Smooth muscle cell (in vitro differentiated cells): ENCODE measurements at regions not wholly inside any gene's neighbourhood (a gene's known extent, or its start where the extent isn't known, plus 50 kb on each side); places are given as distances from the start of the nearest gene placed in this dataset.

Source experiments
- DNase-seq: peaks from one replicate; lab custom pipeline; 2025; ENCODE audit not compliant: unreplicated experiment; lab: John Stamatoyannopoulos, UW
- H2AFZ ChIP-seq: fragments of 200-600 bp; sonication (generic); 2 replicates; pipeline ENCODE4 v1.6.0; 2016; ENCODE audit warnings: antibody characterized with exemption, low read depth, mild to moderate bottlenecking
- H3F3A ChIP-seq: fragments of 200-600 bp; sonication (generic); 2 replicates; pipeline ENCODE4 v1.6.0; 2017; ENCODE audit warnings: antibody characterized with exemption, low read depth
- H3K27ac ChIP-seq: fragments of 200-600 bp; sonication (generic); 2 replicates; pipeline ENCODE4 v1.5.1; 2016; ENCODE audit warnings: low read depth, mild to moderate bottlenecking
- H3K27me3 ChIP-seq: fragments of 200-600 bp; sonication (generic); 2 replicates; pipeline ENCODE4 v1.6.1; 2016; ENCODE audit warnings: low read depth, mild to moderate bottlenecking
- H3K36me3 ChIP-seq: fragments of 200-600 bp; sonication (generic); 2 replicates; pipeline ENCODE4 v1.5.1; 2016; ENCODE audit warnings: low read depth
- H3K4me1 ChIP-seq: fragments of 200-600 bp; sonication (generic); 2 replicates; pipeline ENCODE4 v1.5.1; 2016; ENCODE audit warnings: low read depth
- H3K4me2 ChIP-seq: fragments of 200-600 bp; sonication (generic); 2 replicates; pipeline ENCODE4 v1.6.0; 2016; ENCODE audit warnings: mild to moderate bottlenecking
- H3K4me3 ChIP-seq: fragments of 200-600 bp; sonication (generic); 2 replicates; pipeline ENCODE4 v1.5.1; 2016; ENCODE audit warnings: mild to moderate bottlenecking
- H3K79me2 ChIP-seq: fragments of 200-600 bp; sonication (generic); 2 replicates; pipeline ENCODE4 v1.6.0; 2016; ENCODE audit warnings: low read depth, mild to moderate bottlenecking
- H3K9ac ChIP-seq: fragments of 200-600 bp; sonication (generic); 2 replicates; pipeline ENCODE4 v1.6.0; 2016; ENCODE audit warnings: low read depth
- H3K9me3 ChIP-seq: fragments of 200-600 bp; sonication (generic); replicated peaks from 2 replicates; pipeline ENCODE4 v1.5.1; 2016; ENCODE audit warnings: low read depth
- H4K20me1 ChIP-seq: fragments of 200-600 bp; sonication (generic); 2 replicates; pipeline ENCODE4 v1.6.0; 2016; ENCODE audit warnings: low read depth
- CTCF ChIP-seq: fragments of 200-600 bp; sonication (generic); IDR thresholded peaks from 2 replicates; pipeline ENCODE4 v1.5.1; 2017; ENCODE audit warnings: borderline replicate concordance, mild to moderate bottlenecking, antibody characterized with exemption; ENCODE audit not compliant: insufficient read depth, poor library complexity, severe bottlenecking
- WGBS: methylation state at CpG from one replicate; pipeline ENCODE4 v1.1.7; 2016; ENCODE audit warnings: low lambda C conversion rate; 5-methylcytosine and 5-hydroxymethylcytosine counted together

GRCh38 chr2:236703906-236704305 is 134.3 kb downstream of the ACKR3 start:
- H2AFZ ChIP-seq = no peak overlapping the region
- WGBS = 97% methylated on average over 10 of the region's 10 CpGs
- H3K4me1 ChIP-seq = no peaks in the 10 kb centered on the region
- H3K4me3 ChIP-seq = no peak overlapping the region
- no peaks in the 10 kb centered on the region for H4K20me1 ChIP-seq
- no peak for TF ChIP-seq CTCF
- H3K9me3 ChIP-seq = no peaks in the 10 kb centered on the region
- H3K36me3 ChIP-seq = no peaks in the 10 kb centered on the region
- H3K27me3 ChIP-seq = no peaks in the 10 kb centered on the region
- no peak overlapping the region for H3K27ac ChIP-seq
- no peaks in the 10 kb centered on the region for H3F3A ChIP-seq
- no peaks in the 10 kb centered on the region for H3K79me2 ChIP-seq
- no peak overlapping the region for H3K9ac ChIP-seq
- DNase-seq = no peak
- H3K4me2 ChIP-seq = no peak overlapping the region

GRCh38 chr2:236704887-236705286 is 135.3 kb downstream of the ACKR3 start:
- H3K27ac ChIP-seq = no peak overlapping the region
- H4K20me1 ChIP-seq = no peaks in the 10 kb centered on the region
- H3K9ac ChIP-seq = no peak overlapping the region
- DNase-seq = no peak
- no peaks in the 10 kb centered on the region for H3K27me3 ChIP-seq
- no peaks in the 10 kb centered on the region for H3K4me1 ChIP-seq
- H2AFZ ChIP-seq = no peak overlapping the region
- H3K9me3 ChIP-seq = no peaks in the 10 kb centered on the region
- no peak overlapping the region for H3K4me3 ChIP-seq
- no peak for TF ChIP-seq CTCF
- H3K4me2 ChIP-seq = no peak overlapping the region
- H3F3A ChIP-seq = no peaks in the 10 kb centered on the region
- no peaks in the 10 kb centered on the region for H3K36me3 ChIP-seq
- no peaks in the 10 kb centered on the region for H3K79me2 ChIP-seq
- 98% methylated on average over 6 of the region's 6 CpGs for WGBS

- Histone ChIP-seq H3K9ac (no peak overlapping the region), H3K9me3 (no peaks in the 10 kb centered on the region), H3F3A (no peaks in the 10 kb centered on the region), H3K4me3 (no peak overlapping the region), H3K4me1 (no peaks in the 10 kb centered on the region), H4K20me1 (no peaks in the 10 kb centered on the region), H3K27me3 (no peaks in the 10 kb centered on the region), H3K79me2 (no peaks in the 10 kb centered on the region), H3K27ac (no peak overlapping the region), H3K36me3 (no peaks in the 10 kb centered on the region), H2AFZ (no peak overlapping the region), H3K4me2 (no peak overlapping the region)
- WGBS = 87% methylated on average over 12 of the region's 12 CpGs
- TF ChIP-seq CTCF = no peak
- no peak for DNase-seq
These were observed 135.9 kb downstream of the ACKR3 start for GRCh38 chr2:236705295-236706105.

- no peaks in the 10 kb centered on the region for H3F3A ChIP-seq
- H3K4me3 ChIP-seq = no peak overlapping the region
- H3K27me3 ChIP-seq = no peaks in the 10 kb centered on the region
- H3K9ac ChIP-seq = no peak overlapping the region
- WGBS = 91% methylated on average over 7 of the region's 7 CpGs
- no peak overlapping the region for H3K4me2 ChIP-seq
- H3K4me1 ChIP-seq = no peaks in the 10 kb centered on the region
- DNase-seq = no peak
- H2AFZ ChIP-seq = no peak overlapping the region
- no peak overlapping the region for H3K27ac ChIP-seq
- no peaks in the 10 kb centered on the region for H3K9me3 ChIP-seq
- no peaks in the 10 kb centered on the region for H3K79me2 ChIP-seq
- H4K20me1 ChIP-seq = no peaks in the 10 kb centered on the region
- H3K36me3 ChIP-seq = no peaks in the 10 kb centered on the region
- no peak for TF ChIP-seq CTCF
These were observed 136.7 kb downstream of the ACKR3 start for GRCh38 chr2:236706288-236706687.
